Neural cell (in vitro differentiated cells): ENCODE measurements at regions not wholly inside any gene's neighbourhood (a gene's known extent, or its start where the extent isn't known, plus 50 kb on each side); places are given as distances from the start of the nearest gene placed in this dataset.

Experiments used
- CTCF ChIP-seq: fragments of 450-650 bp; IDR thresholded peaks from 2 replicates; pipeline ENCODE4 v1.5.1; 2014; ENCODE audit warnings: antibody characterized with exemption, mild to moderate bottlenecking, moderate library complexity; ENCODE audit not compliant: poor library complexity, severe bottlenecking
- EP300 ChIP-seq: fragments of 450-650 bp; conservative IDR thresholded peaks from 2 replicates; pipeline ENCODE4 v1.6.1; 2014; ENCODE audit warnings: antibody characterized with exemption, mild to moderate bottlenecking, moderate library complexity; ENCODE audit not compliant: poor library complexity, severe bottlenecking
- EZH2 ChIP-seq: fragments of 200-600, 300-800 bp; shearing (Covaris generic), sonication (generic); IDR thresholded peaks from 2 replicates; pipeline ENCODE4 v1.6.1; 2014; ENCODE audit warnings: antibody characterized with exemption, low read length, borderline replicate concordance, mild to moderate bottlenecking; ENCODE audit not compliant: insufficient read depth, poor library complexity, severe bottlenecking
- MXI1 ChIP-seq: fragments of 450-650 bp; conservative IDR thresholded peaks from 2 replicates; pipeline ENCODE4 v1.6.1; 2014; ENCODE audit warnings: antibody characterized with exemption, mild to moderate bottlenecking; ENCODE audit not compliant: poor library complexity, severe bottlenecking
- POLR2AphosphoS5 ChIP-seq: IDR thresholded peaks from 2 replicates; pipeline ENCODE4 v1.6.1; 2012
- RAD21 ChIP-seq: fragments of 450-650 bp; conservative IDR thresholded peaks from 2 replicates; pipeline ENCODE4 v1.6.1; 2014; ENCODE audit warnings: antibody characterized with exemption, mild to moderate bottlenecking, moderate library complexity
- REST ChIP-seq: IDR thresholded peaks from 2 replicates; pipeline ENCODE4 v1.6.1; 2012; ENCODE audit warnings: borderline replicate concordance
- SMC3 ChIP-seq: fragments of 450-650 bp; conservative IDR thresholded peaks from 2 replicates; pipeline ENCODE4 v1.6.1; 2014; ENCODE audit warnings: antibody characterized with exemption, mild to moderate bottlenecking, moderate library complexity; ENCODE audit not compliant: poor library complexity

- no peak for TF ChIP-seq EZH2
- TF ChIP-seq POLR2AphosphoS5, result no peak
- TF ChIP-seq CTCF, result no peak
- no peak for TF ChIP-seq MXI1
- TF ChIP-seq EP300, result no peak
- TF ChIP-seq SMC3, result no peak
- no peak for TF ChIP-seq REST
- no peak for TF ChIP-seq RAD21
These were observed 264.2 kb downstream of the SAMD5 start for GRCh38 chr6:147772724-147773123.
